ENCODE measurements at regions not wholly inside any gene's neighbourhood (a gene's known extent, or its start where the extent isn't known, plus 50 kb on each side); places are given as distances from the start of the nearest gene placed in this dataset.

DNA sequence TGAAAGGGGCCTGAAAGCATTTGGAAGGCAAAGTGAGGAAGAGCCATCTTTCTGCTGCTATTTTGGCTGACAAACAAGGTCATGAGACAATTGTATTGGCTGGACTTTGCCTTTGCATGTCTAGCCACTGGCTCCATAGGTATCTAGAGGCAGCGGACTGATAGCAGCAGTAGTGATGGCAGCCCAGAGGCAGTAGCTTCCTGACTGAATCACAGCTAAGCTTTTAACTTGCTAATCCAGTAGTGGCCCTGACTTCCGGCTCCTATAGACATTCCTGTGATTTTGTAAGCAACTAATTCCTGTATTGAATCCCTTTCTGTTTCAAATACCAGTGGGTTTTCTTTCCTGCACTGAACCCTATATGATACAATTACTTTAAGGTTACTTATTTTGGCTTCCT is 69.8 kb upstream of the PDE1A start:
- TF ChIP-seq, protein P1, sequence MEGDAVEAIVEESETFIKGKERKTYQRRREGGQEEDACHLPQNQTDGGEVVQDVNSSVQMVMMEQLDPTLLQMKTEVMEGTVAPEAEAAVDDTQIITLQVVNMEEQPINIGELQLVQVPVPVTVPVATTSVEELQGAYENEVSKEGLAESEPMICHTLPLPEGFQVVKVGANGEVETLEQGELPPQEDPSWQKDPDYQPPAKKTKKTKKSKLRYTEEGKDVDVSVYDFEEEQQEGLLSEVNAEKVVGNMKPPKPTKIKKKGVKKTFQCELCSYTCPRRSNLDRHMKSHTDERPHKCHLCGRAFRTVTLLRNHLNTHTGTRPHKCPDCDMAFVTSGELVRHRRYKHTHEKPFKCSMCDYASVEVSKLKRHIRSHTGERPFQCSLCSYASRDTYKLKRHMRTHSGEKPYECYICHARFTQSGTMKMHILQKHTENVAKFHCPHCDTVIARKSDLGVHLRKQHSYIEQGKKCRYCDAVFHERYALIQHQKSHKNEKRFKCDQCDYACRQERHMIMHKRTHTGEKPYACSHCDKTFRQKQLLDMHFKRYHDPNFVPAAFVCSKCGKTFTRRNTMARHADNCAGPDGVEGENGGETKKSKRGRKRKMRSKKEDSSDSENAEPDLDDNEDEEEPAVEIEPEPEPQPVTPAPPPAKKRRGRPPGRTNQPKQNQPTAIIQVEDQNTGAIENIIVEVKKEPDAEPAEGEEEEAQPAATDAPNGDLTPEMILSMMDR (IDR thresholded peaks at IDR 0.05): no peak
- TF ChIP-seq POLR2A (IDR thresholded peaks at IDR 0.05) (no peak), EP300 (IDR thresholded peaks at IDR 0.05) (no peak), POLR2AphosphoS5 (IDR thresholded peaks at IDR 0.05) (no peak)

Measured in stomach (tissue), 4 donors.